ENCODE measurements at regions not wholly inside any gene's neighbourhood (a gene's known extent, or its start where the extent isn't known, plus 50 kb on each side); places are given as distances from the start of the nearest gene placed in this dataset.
A peak's percentile ranks its signal among the peaks of the same experiment; 100 is the strongest.
"Not testable (repeated sequence)": the region's sequence is repeated elsewhere in the genome, so short reads cannot be mapped to it uniquely, and the experiment has no call there.

GRCh38 chr20:26373066-26373465, 676.4 kb upstream of the ZNF337 start:
- CTCF ChIA-PET; H3K4me3 Mint-ChIP-seq; DNase-seq; H3K27ac Mint-ChIP-seq; H3K27me3 Mint-ChIP-seq (ENCODE audit: low read depth); H3K9me3 Mint-ChIP-seq; H3K4me1 Mint-ChIP-seq (ENCODE audit: low read depth); H3K36me3 Mint-ChIP-seq (ENCODE audit: low read depth); intact Hi-C loops (cut with micrococcal nuclease): not testable (repeated sequence)

DNA sequence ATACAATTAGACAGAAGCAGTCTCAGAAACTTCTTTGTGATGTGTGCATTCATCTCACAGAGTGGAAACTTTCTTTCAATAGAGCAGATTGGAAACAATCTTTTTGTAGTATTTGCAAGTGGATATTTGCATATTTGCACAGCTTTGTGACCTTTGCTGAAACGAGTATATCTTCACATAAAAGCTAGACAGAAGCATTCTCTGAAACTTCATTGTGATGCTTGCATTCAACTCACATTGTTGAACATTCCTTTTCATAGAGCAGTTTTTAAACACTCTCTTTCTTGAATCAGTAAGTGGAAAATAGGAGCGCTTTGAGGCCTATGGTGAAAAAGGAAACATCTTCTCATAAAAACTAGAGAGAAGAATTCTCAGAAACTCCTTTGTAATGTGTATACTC, 657.9 kb upstream of the ZNF337 start:
- peaks cover 6% of the 10 kb centered on the region for H3K9me3 Mint-ChIP-seq
- H3K36me3 Mint-ChIP-seq (ENCODE audit: low read depth) = peaks cover 18% of the 10 kb centered on the region
- no peak for DNase-seq
- H3K27me3 Mint-ChIP-seq (ENCODE audit: low read depth) = peaks cover 1% of the 10 kb centered on the region
- peaks cover 45% of the 10 kb centered on the region for H3K4me1 Mint-ChIP-seq (ENCODE audit: low read depth)
- intact Hi-C loops (cut with micrococcal nuclease) = loop anchor here (2.0 kb wide), 1 partner anchor 16 kb away; no protein-coding TSS in a partner anchor
- no peak overlapping the region for H3K27ac Mint-ChIP-seq
- CTCF ChIA-PET = no interaction called here
- H3K4me3 Mint-ChIP-seq = no peak overlapping the region

DNA sequence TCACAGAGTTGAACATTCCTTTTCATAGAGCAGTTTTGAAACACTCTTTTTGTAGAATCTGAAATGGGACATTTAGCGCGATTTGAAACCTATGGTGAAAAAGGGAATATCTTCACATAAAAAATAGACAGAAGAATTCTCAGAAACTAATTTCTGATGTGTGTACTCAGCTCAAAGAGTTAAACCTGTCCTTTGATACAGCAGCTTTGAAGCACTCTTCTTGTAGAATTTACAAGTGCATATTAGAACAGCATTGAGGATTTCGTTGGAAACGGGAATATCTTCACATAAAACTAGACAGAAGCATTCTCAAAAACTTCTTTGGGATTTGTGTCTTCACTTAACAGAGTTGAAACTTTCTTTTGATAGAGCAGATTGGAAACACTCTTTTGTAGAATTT, 650.7 kb upstream of the ZNF337 start:
- H3K4me1 Mint-ChIP-seq (ENCODE audit: low read depth) = peaks cover 79% of the 10 kb centered on the region
- DNase-seq = no peak
- no peak overlapping the region for H3K27ac Mint-ChIP-seq
- peaks cover 17% of the 10 kb centered on the region for H3K9me3 Mint-ChIP-seq
- H3K36me3 Mint-ChIP-seq (ENCODE audit: low read depth) = peaks cover 20% of the 10 kb centered on the region
- intact Hi-C loops (cut with micrococcal nuclease) = no loop called here
- CTCF ChIA-PET = no interaction called here
- H3K27me3 Mint-ChIP-seq (ENCODE audit: low read depth) = peaks cover 1% of the 10 kb centered on the region
- no peak overlapping the region for H3K4me3 Mint-ChIP-seq

- not testable (repeated sequence) for H3K4me3 Mint-ChIP-seq; H3K27me3 Mint-ChIP-seq (ENCODE audit: low read depth)
- peak overlapping the region; percentile 69 for H3K27ac Mint-ChIP-seq
- peak; percentile 35 for DNase-seq
- CTCF ChIA-PET = interaction anchor here (0.6 kb wide), 1 partner anchor 14 kb away, joined by 3 read pairs; no protein-coding TSS in a partner anchor
- H3K36me3 Mint-ChIP-seq (ENCODE audit: low read depth) = peaks cover 20% of the 10 kb centered on the region
- intact Hi-C loops (cut with micrococcal nuclease) = loop anchor here (1.0 to 5.0 kb wide), 2 partner anchors 61 to 133 kb away; no protein-coding TSS in a partner anchor
- H3K9me3 Mint-ChIP-seq = peaks cover 22% of the 10 kb centered on the region
- H3K4me1 Mint-ChIP-seq (ENCODE audit: low read depth) = peaks cover 82% of the 10 kb centered on the region
Observed at GRCh38 chr20:26340460-26341065, 643.9 kb upstream of the ZNF337 start.

DNA sequence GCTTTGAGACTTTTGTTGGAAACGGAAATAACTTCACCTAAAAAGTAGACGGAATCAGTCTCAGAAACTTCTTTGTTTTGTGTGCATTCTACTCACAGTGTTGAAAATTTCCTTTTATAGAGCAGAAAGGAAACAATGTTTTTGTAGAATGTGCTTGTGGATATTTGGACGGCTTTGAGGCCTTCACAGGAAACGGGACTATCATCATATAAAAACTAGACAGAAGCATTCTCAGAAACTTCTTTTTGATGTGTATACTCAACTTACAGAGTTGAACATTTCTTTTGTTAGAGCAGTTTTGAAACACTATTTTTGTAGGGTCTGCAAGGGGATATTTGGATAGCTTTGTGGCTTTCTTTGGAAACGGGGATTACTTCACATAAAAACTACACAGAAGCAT, 627.5 kb upstream of the ZNF337 start:
- H3K27me3 Mint-ChIP-seq (ENCODE audit: low read depth) = no peaks in the 10 kb centered on the region
- peaks cover 53% of the 10 kb centered on the region for H3K4me1 Mint-ChIP-seq (ENCODE audit: low read depth)
- CTCF ChIA-PET = no interaction called here
- H3K27ac Mint-ChIP-seq = peak overlapping the region; percentile 39
- no peak overlapping the region for H3K4me3 Mint-ChIP-seq
- intact Hi-C loops (cut with micrococcal nuclease) = no loop called here
- peaks cover 33% of the 10 kb centered on the region for H3K36me3 Mint-ChIP-seq (ENCODE audit: low read depth)
- H3K9me3 Mint-ChIP-seq = peaks cover 11% of the 10 kb centered on the region
- DNase-seq = no peak

- intact Hi-C loops (cut with micrococcal nuclease) = no loop called here
- no peak overlapping the region for H3K27ac Mint-ChIP-seq
- peaks cover 25% of the 10 kb centered on the region for H3K36me3 Mint-ChIP-seq (ENCODE audit: low read depth)
Observed at GRCh38 chr20:26315054-26315453, 618.4 kb upstream of the ZNF337 start.

DNA sequence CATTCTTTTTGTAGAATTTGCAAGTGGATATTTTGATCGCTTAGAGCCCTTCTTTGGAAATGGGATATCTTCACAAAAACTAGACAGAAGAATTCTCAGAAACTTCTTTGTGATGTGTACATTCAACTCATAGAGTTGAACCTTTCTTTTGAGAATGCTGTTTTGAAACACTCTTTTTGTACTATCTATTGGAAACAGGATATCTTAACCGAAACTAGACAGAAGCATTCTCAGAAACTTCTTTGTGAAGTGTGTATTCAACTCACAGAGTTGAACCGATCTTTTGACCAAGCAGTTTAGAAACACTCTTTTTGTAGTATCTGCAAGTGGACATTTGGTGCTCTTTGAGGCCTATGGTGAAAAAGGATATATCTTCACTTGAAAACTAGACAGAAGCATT, 613.1 kb upstream of the ZNF337 start:
- peaks cover 17% of the 10 kb centered on the region for H3K9me3 Mint-ChIP-seq
- H3K27ac Mint-ChIP-seq; CTCF ChIA-PET; DNase-seq; intact Hi-C loops (cut with micrococcal nuclease); H3K27me3 Mint-ChIP-seq (ENCODE audit: low read depth); H3K4me3 Mint-ChIP-seq: not testable (repeated sequence)
- H3K36me3 Mint-ChIP-seq (ENCODE audit: low read depth) = peaks cover 38% of the 10 kb centered on the region
- H3K4me1 Mint-ChIP-seq (ENCODE audit: low read depth) = peaks cover 78% of the 10 kb centered on the region

More at GRCh38 chr20:26315054-26315453, 618.4 kb upstream of the ZNF337 start:
- Mint-ChIP-seq H3K4me1 (ENCODE audit: low read depth) (peaks cover 39% of the 10 kb centered on the region), H3K4me3 (no peak overlapping the region), H3K27me3 (ENCODE audit: low read depth) (no peaks in the 10 kb centered on the region), H3K9me3 (peaks cover 15% of the 10 kb centered on the region)
- CTCF ChIA-PET = no interaction called here
- no peak for DNase-seq

DNA sequence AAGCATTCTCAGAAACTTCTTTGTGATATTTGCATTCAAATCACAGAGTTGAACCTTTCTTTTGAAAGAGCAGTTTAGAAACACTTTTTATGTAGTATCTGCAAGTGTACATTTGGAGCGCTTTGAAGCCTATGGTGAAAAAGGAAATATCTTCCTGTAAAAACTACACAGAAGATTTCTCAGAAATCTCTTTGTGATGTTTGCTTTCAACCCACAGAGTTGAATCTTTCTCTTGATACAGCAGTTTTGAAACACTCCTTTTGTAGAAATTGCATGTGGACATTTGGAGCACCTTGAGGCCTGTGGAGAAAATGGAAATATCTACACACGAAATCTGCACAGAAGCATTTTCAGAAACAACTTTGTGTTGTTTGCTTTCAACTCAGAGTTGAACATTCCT, 612.3 kb upstream of the ZNF337 start:
- Mint-ChIP-seq H3K4me1 (ENCODE audit: low read depth) (peaks cover 74% of the 10 kb centered on the region), H3K36me3 (ENCODE audit: low read depth) (peaks cover 38% of the 10 kb centered on the region), H3K9me3 (peaks cover 17% of the 10 kb centered on the region), H3K27ac (peak overlapping the region; percentile 53), H3K4me3 (no peak overlapping the region), H3K27me3 (ENCODE audit: low read depth) (no peaks in the 10 kb centered on the region)
- DNase-seq = no peak
- intact Hi-C loops (cut with micrococcal nuclease) = no loop called here
- CTCF ChIA-PET = no interaction called here

GRCh38 chr20:26295006-26295405, 598.4 kb upstream of the ZNF337 start:
- intact Hi-C loops (cut with micrococcal nuclease) = no loop called here
- H3K27me3 Mint-ChIP-seq (ENCODE audit: low read depth) = no peaks in the 10 kb centered on the region
- H3K4me3 Mint-ChIP-seq = no peak overlapping the region
- no peak for DNase-seq
- H3K36me3 Mint-ChIP-seq (ENCODE audit: low read depth) = peaks cover 21% of the 10 kb centered on the region
- no peaks in the 10 kb centered on the region for H3K9me3 Mint-ChIP-seq
- peaks cover 77% of the 10 kb centered on the region for H3K4me1 Mint-ChIP-seq (ENCODE audit: low read depth)
- CTCF ChIA-PET = no interaction called here
- H3K27ac Mint-ChIP-seq = no peak overlapping the region

GRCh38 chr20:26288379-26289061, 591.9 kb upstream of the ZNF337 start:
- H3K4me1 Mint-ChIP-seq (ENCODE audit: low read depth) = peaks cover 83% of the 10 kb centered on the region
- intact Hi-C loops (cut with micrococcal nuclease) = loop anchor here (1.0 to 5.0 kb wide), 2 partner anchors 9 to 76 kb away; no protein-coding TSS in a partner anchor
- H3K4me3 Mint-ChIP-seq; H3K27me3 Mint-ChIP-seq (ENCODE audit: low read depth); H3K9me3 Mint-ChIP-seq; DNase-seq; CTCF ChIA-PET: not testable (repeated sequence)
- H3K36me3 Mint-ChIP-seq (ENCODE audit: low read depth) = peaks cover 14% of the 10 kb centered on the region
- H3K27ac Mint-ChIP-seq = peak overlapping the region; percentile 22

DNA sequence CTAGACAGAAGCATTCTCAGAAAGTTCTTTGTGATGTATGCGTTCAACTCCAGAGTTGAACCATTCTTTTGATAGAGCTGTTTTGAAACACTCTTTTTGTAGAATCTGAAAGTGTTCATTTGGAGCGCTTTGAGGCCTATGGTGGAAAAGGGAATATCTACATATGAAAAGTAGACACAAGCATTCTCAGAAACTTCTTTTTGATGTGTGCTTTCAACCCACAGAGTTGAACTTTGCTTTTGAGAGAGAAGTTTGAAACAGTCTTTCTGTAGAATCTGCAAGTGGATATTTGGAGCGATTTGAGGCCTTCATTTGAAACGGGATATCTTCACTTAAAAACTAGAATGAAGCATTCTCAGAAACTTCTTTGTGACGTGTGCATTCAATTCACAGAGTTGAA, 582.6 kb upstream of the ZNF337 start:
- CTCF ChIA-PET = no interaction called here
- no peak for DNase-seq
- intact Hi-C loops (cut with micrococcal nuclease) = loop anchor here (1.0 to 2.0 kb wide), 4 partner anchors 9 to 61 kb away; no protein-coding TSS in a partner anchor

GRCh38 chr20:26277339-26277738, 580.7 kb upstream of the ZNF337 start:
- Mint-ChIP-seq H3K36me3 (ENCODE audit: low read depth) (peaks cover 5% of the 10 kb centered on the region), H3K27ac (no peak overlapping the region), H3K4me3 (no peak overlapping the region), H3K4me1 (ENCODE audit: low read depth) (peaks cover 48% of the 10 kb centered on the region), H3K9me3 (no peaks in the 10 kb centered on the region), H3K27me3 (ENCODE audit: low read depth) (no peaks in the 10 kb centered on the region)
- no peak for DNase-seq
- CTCF ChIA-PET = no interaction called here
- intact Hi-C loops (cut with micrococcal nuclease) = no loop called here

More for the DNA sequence above, 582.6 kb upstream of the ZNF337 start:
- peak overlapping the region; percentile 66 for H3K27ac Mint-ChIP-seq
- peaks cover 5% of the 10 kb centered on the region for H3K36me3 Mint-ChIP-seq (ENCODE audit: low read depth)
- no peaks in the 10 kb centered on the region for H3K27me3 Mint-ChIP-seq (ENCODE audit: low read depth)
- H3K4me1 Mint-ChIP-seq (ENCODE audit: low read depth) = peaks cover 67% of the 10 kb centered on the region
- no peak overlapping the region for H3K4me3 Mint-ChIP-seq
- no peaks in the 10 kb centered on the region for H3K9me3 Mint-ChIP-seq

Measured in activated naive CD4-positive, alpha-beta T cell treated with anti-CD3 and anti-CD28 coated beads for 36 hours (primary cell).